ENCODE measurements at regions not wholly inside any gene's neighbourhood (a gene's known extent, or its start where the extent isn't known, plus 50 kb on each side); places are given as distances from the start of the nearest gene placed in this dataset.

- TF ChIP-seq GATA2 (IDR thresholded peaks at IDR 0.05; ENCODE audit: low read depth, low read length) = no peak
- TF ChIP-seq GATA3 (IDR thresholded peaks at IDR 0.05; ENCODE audit: low read depth, low read length) = no peak
These were observed 155.8 kb upstream of the GADL1 start for GRCh38 chr3:31050296-31050695.

- TF ChIP-seq GATA3 (IDR thresholded peaks at IDR 0.05; ENCODE audit: low read depth, low read length) = no peak
- TF ChIP-seq GATA2 (IDR thresholded peaks at IDR 0.05; ENCODE audit: low read depth, low read length) = no peak
These were observed 156.8 kb upstream of the GADL1 start for GRCh38 chr3:31051226-31051625.

GRCh38 chr3:31053299-31053698 lies 158.8 kb upstream of the GADL1 start:
- no peak for TF ChIP-seq GATA3 (IDR thresholded peaks at IDR 0.05; ENCODE audit: low read depth, low read length)
- no peak for TF ChIP-seq GATA2 (IDR thresholded peaks at IDR 0.05; ENCODE audit: low read depth, low read length)

GRCh38 chr3:31054032-31054431 lies 159.6 kb upstream of the GADL1 start:
- no peak for TF ChIP-seq GATA3 (IDR thresholded peaks at IDR 0.05; ENCODE audit: low read depth, low read length)
- TF ChIP-seq GATA2 (IDR thresholded peaks at IDR 0.05; ENCODE audit: low read depth, low read length) = no peak

- no peak for TF ChIP-seq GATA3 (IDR thresholded peaks at IDR 0.05; ENCODE audit: low read depth, low read length)
- no peak for TF ChIP-seq GATA2 (IDR thresholded peaks at IDR 0.05; ENCODE audit: low read depth, low read length)
These were observed 161.3 kb upstream of the GADL1 start for GRCh38 chr3:31055757-31056156.

- TF ChIP-seq GATA3 (IDR thresholded peaks at IDR 0.05; ENCODE audit: low read depth, low read length) (no peak), GATA2 (IDR thresholded peaks at IDR 0.05; ENCODE audit: low read depth, low read length) (no peak)
These were observed 163.4 kb upstream of the GADL1 start for GRCh38 chr3:31057891-31058290.

GRCh38 chr3:31064021-31064420 lies 169.6 kb upstream of the GADL1 start:
- TF ChIP-seq GATA3 (IDR thresholded peaks at IDR 0.05; ENCODE audit: low read depth, low read length) = no peak
- TF ChIP-seq GATA2 (IDR thresholded peaks at IDR 0.05; ENCODE audit: low read depth, low read length) = no peak

GRCh38 chr3:31065765-31066164 lies 171.3 kb upstream of the GADL1 start:
- no peak for TF ChIP-seq GATA3 (IDR thresholded peaks at IDR 0.05; ENCODE audit: low read depth, low read length)
- TF ChIP-seq GATA2 (IDR thresholded peaks at IDR 0.05; ENCODE audit: low read depth, low read length) = no peak

- TF ChIP-seq GATA2 (IDR thresholded peaks at IDR 0.05; ENCODE audit: low read depth, low read length) (0 out of 2 replicates have a peak, but pooled peaks have one; percentile 34), GATA3 (IDR thresholded peaks at IDR 0.05; ENCODE audit: low read depth, low read length) (no peak)
These were observed 172.5 kb upstream of the GADL1 start for GRCh38 chr3:31067004-31067403.

- TF ChIP-seq GATA2 (IDR thresholded peaks at IDR 0.05; ENCODE audit: low read depth, low read length) = no peak
- no peak for TF ChIP-seq GATA3 (IDR thresholded peaks at IDR 0.05; ENCODE audit: low read depth, low read length)
These were observed 181.0 kb upstream of the GADL1 start for GRCh38 chr3:31075471-31075870.

GRCh38 chr3:31075876-31076275 lies 181.4 kb upstream of the GADL1 start:
- TF ChIP-seq GATA3 (IDR thresholded peaks at IDR 0.05; ENCODE audit: low read depth, low read length) = no peak
- no peak for TF ChIP-seq GATA2 (IDR thresholded peaks at IDR 0.05; ENCODE audit: low read depth, low read length)

- TF ChIP-seq GATA2 (IDR thresholded peaks at IDR 0.05; ENCODE audit: low read depth, low read length) = no peak
- no peak for TF ChIP-seq GATA3 (IDR thresholded peaks at IDR 0.05; ENCODE audit: low read depth, low read length)
These were observed 182.7 kb upstream of the GADL1 start for GRCh38 chr3:31077021-31077601.

- TF ChIP-seq GATA3 (IDR thresholded peaks at IDR 0.05; ENCODE audit: low read depth, low read length) = no peak
- TF ChIP-seq GATA2 (IDR thresholded peaks at IDR 0.05; ENCODE audit: low read depth, low read length) = no peak
These were observed 183.4 kb upstream of the GADL1 start for GRCh38 chr3:31077826-31078225.

- TF ChIP-seq GATA2 (IDR thresholded peaks at IDR 0.05; ENCODE audit: low read depth, low read length) = no peak
- no peak for TF ChIP-seq GATA3 (IDR thresholded peaks at IDR 0.05; ENCODE audit: low read depth, low read length)
These were observed 185.2 kb upstream of the GADL1 start for GRCh38 chr3:31079689-31080088.

- TF ChIP-seq GATA2 (IDR thresholded peaks at IDR 0.05; ENCODE audit: low read depth, low read length) = no peak
- no peak for TF ChIP-seq GATA3 (IDR thresholded peaks at IDR 0.05; ENCODE audit: low read depth, low read length)
These were observed 186.7 kb upstream of the GADL1 start for GRCh38 chr3:31081018-31081662.

Data from SH-SY5Y (cell line).